Left ventricle myocardium inferior (tissue), 1 donor: ENCODE measurements at regions not wholly inside any gene's neighbourhood (a gene's known extent, or its start where the extent isn't known, plus 50 kb on each side); places are given as distances from the start of the nearest gene placed in this dataset.

ENCODE experiments used
- DNase-seq: peaks from one replicate; pipeline ENCODE4 v3.0.0-alpha.2; 2020
- H3K27ac ChIP-seq: fragments of 200-600 bp; replicated peaks from 2 replicates; pipeline ENCODE4 v1.8.0; 2021
- H3K27me3 ChIP-seq: fragments of 200-600 bp; 2 replicates; pipeline ENCODE4 v1.8.0; 2021; ENCODE audit warnings: low read depth
- H3K36me3 ChIP-seq: fragments of 200-600 bp; 2 replicates; pipeline ENCODE4 v1.8.0; 2021
- H3K4me1 ChIP-seq: fragments of 200-600 bp; 2 replicates; pipeline ENCODE4 v1.8.0; 2021
- H3K4me3 ChIP-seq: fragments of 200-600 bp; 2 replicates; pipeline ENCODE4 v1.8.0; 2021; ENCODE audit warnings: mild to moderate bottlenecking, moderate library complexity
- H3K9me3 ChIP-seq: fragments of 200-600 bp; replicated peaks from 2 replicates; pipeline ENCODE4 v1.8.0; 2021
- CTCF ChIP-seq: fragments of 200-600 bp; IDR thresholded peaks from 2 replicates; pipeline ENCODE4 v1.8.0; 2021; ENCODE audit warnings: antibody characterized with exemption, mild to moderate bottlenecking, borderline replicate concordance
- intact Hi-C: fragments of 100-400 bp; cut with micrococcal nuclease; formaldehyde crosslinking; loops from one replicate; pipeline ENCODE4 v1.11.0; 2022
- donor health status: DM: no; HTN: yes; CAD: no; lungs with severe emphysema.

GRCh38 chr1:78319603-78320002 is 171.2 kb upstream of the PTGFR start:
- Histone ChIP-seq H3K4me1 (no peaks in the 10 kb centered on the region), H3K27ac (no peak overlapping the region), H3K36me3 (no peaks in the 10 kb centered on the region), H3K27me3 (no peaks in the 10 kb centered on the region), H3K9me3 (peaks cover 9% of the 10 kb centered on the region), H3K4me3 (no peak overlapping the region)
- intact Hi-C loops: no loop called here
- TF ChIP-seq CTCF: no peak
- no peak for DNase-seq

- TF ChIP-seq CTCF: no peak
- H3K27ac ChIP-seq: no peak overlapping the region
- intact Hi-C loops: no loop called here
These were observed 167.7 kb upstream of the PTGFR start for GRCh38 chr1:78322928-78323680.

GRCh38 chr1:78325293-78325692 is 165.5 kb upstream of the PTGFR start:
- DNase-seq: no peak
- Histone ChIP-seq H3K4me3 (no peak overlapping the region), H3K4me1 (no peaks in the 10 kb centered on the region), H3K36me3 (no peaks in the 10 kb centered on the region), H3K9me3 (peaks cover under 1% of the 10 kb centered on the region), H3K27ac (no peak overlapping the region), H3K27me3 (no peaks in the 10 kb centered on the region)
- intact Hi-C loops: no loop called here
- TF ChIP-seq CTCF: no peak

More at GRCh38 chr1:78322928-78323680, 167.7 kb upstream of the PTGFR start:
- H3K36me3 ChIP-seq: no peaks in the 10 kb centered on the region
- no peaks in the 10 kb centered on the region for H3K4me1 ChIP-seq
- H3K4me3 ChIP-seq: no peak overlapping the region
- no peaks in the 10 kb centered on the region for H3K9me3 ChIP-seq
- DNase-seq: no peak
- H3K27me3 ChIP-seq: no peaks in the 10 kb centered on the region

GRCh38 chr1:78329475-78329874 is 161.3 kb upstream of the PTGFR start:
- TF ChIP-seq CTCF: no peak
- Histone ChIP-seq H3K9me3 (peaks cover 4% of the 10 kb centered on the region), H3K36me3 (no peaks in the 10 kb centered on the region), H3K4me3 (no peak overlapping the region), H3K27me3 (no peaks in the 10 kb centered on the region), H3K4me1 (no peaks in the 10 kb centered on the region), H3K27ac (no peak overlapping the region)
- intact Hi-C loops: no loop called here
- DNase-seq: no peak

GRCh38 chr1:78331799-78332198 is 159.0 kb upstream of the PTGFR start:
- TF ChIP-seq CTCF: no peak
- intact Hi-C loops: no loop called here
- no peak for DNase-seq
- no peaks in the 10 kb centered on the region for H3K27me3 ChIP-seq
- no peaks in the 10 kb centered on the region for H3K4me1 ChIP-seq
- peaks cover 4% of the 10 kb centered on the region for H3K9me3 ChIP-seq
- no peak overlapping the region for H3K27ac ChIP-seq
- no peaks in the 10 kb centered on the region for H3K36me3 ChIP-seq
- no peak overlapping the region for H3K4me3 ChIP-seq
